GM12878 (cell line): ENCODE measurements at regions not wholly inside any gene's neighbourhood (a gene's known extent, or its start where the extent isn't known, plus 50 kb on each side); places are given as distances from the start of the nearest gene placed in this dataset.

Experiments used
- ATAC-seq: fragments of 200-7000 bp; cut with Tn5 transposase; 3 replicates; pipeline ENCODE4 v1.9.1; 2020; ENCODE audit warnings: mild to moderate bottlenecking, moderate library complexity
- BruUV-seq: library from RNA; stranded (reverse); fragments of 400-500 nt; replicated peaks from 2 replicates; lab custom pipeline; 2021; lab: Mats Ljungman, UMichigan
- CTCF ChIA-PET: fragments of 300-600 bp; sonication (Branson Sonifier 250); formaldehyde crosslinking; extraction: SDS; loops from one replicate; lab custom pipeline; 2021; ENCODE audit warnings: inconsistent platforms; lab: Yijun Ruan, JAX
- POLR2A ChIA-PET: fragments of 350-600 bp; formaldehyde crosslinking; extraction: SDS; loops from one replicate; lab custom pipeline; 2021; ENCODE audit warnings: inconsistent platforms; lab: Charles Lee
- RAD21 ChIA-PET: fragments of 300-600 bp; sonication (Branson Sonifier 250); formaldehyde crosslinking; loops from one replicate; lab custom pipeline; 2023; ENCODE audit warnings: antibody characterized with exemption; ENCODE audit not compliant: unreplicated experiment; lab: Charles Lee
- SMC1A ChIA-PET: fragments of 300-600 bp; sonication (Branson Sonifier 250); formaldehyde crosslinking; loops from one replicate; lab custom pipeline; 2023; ENCODE audit not compliant: unreplicated experiment, uncharacterized antibody; lab: Charles Lee
- DNase-seq: peaks from one replicate; pipeline ENCODE4 v3.0.0-alpha.2; 2011; ENCODE audit warnings: low read depth, low spot score
- FAIRE-seq: peaks from 3 replicates; lab custom pipeline; 2011; peaks lifted over from hg19 to GRCh38; lab: Jason Lieb, UNC
- H2AFZ ChIP-seq: 2 replicates; pipeline ENCODE4 v1.6.0; 2011; ENCODE audit warnings: low read depth, low read length, control low read depth; ENCODE audit not compliant: control insufficient read depth
- H3K27ac ChIP-seq: 2 replicates; pipeline ENCODE4 v1.5.1; 2011; ENCODE audit warnings: control low read depth; ENCODE audit not compliant: control insufficient read depth, insufficient read depth
- H3K27me3 ChIP-seq, 2 experiments: replicated peaks in 1 of 2; 2 replicates each; pipeline versions ENCODE4 v1.6.0 to v1.6.1; 2011; ENCODE audit warnings: low read length in 1 of 2; ENCODE audit not compliant: control insufficient read depth in 2 of 2, insufficient read depth in 2 of 2
- H3K36me3 ChIP-seq, 2 experiments: 2 replicates each; pipeline ENCODE4 v1.5.1; 2011; ENCODE audit warnings: low read length in 1 of 2; ENCODE audit not compliant: control insufficient read depth in 2 of 2, insufficient read depth in 2 of 2
- H3K4me1 ChIP-seq: 2 replicates; pipeline ENCODE4 v1.6.1; 2011; ENCODE audit warnings: mild to moderate bottlenecking, low read length, moderate library complexity, mixed read lengths; ENCODE audit not compliant: control insufficient read depth, insufficient read depth
- H3K4me2 ChIP-seq: 2 replicates; pipeline ENCODE4 v1.6.0; 2011; ENCODE audit warnings: control low read depth; ENCODE audit not compliant: control insufficient read depth, insufficient read depth
- H3K4me3 ChIP-seq: fragments of 200-600 bp; sonication (generic); 2 replicates; pipeline ENCODE4 v1.5.1; 2016
- H3K79me2 ChIP-seq: 2 replicates; pipeline ENCODE4 v1.6.0; 2011; ENCODE audit warnings: low read length; ENCODE audit not compliant: control insufficient read depth, insufficient read depth
- H3K9ac ChIP-seq: 2 replicates; pipeline ENCODE4 v1.8.0; 2011; ENCODE audit warnings: low read length, control low read depth, mixed read lengths; ENCODE audit not compliant: control insufficient read depth, insufficient read depth
- H3K9me3 ChIP-seq: replicated peaks from 3 replicates; pipeline ENCODE4 v1.5.1; 2011; ENCODE audit warnings: mild to moderate bottlenecking, low read length; ENCODE audit not compliant: control insufficient read depth, insufficient read depth
- H4K20me1 ChIP-seq: 2 replicates; pipeline ENCODE4 v1.6.0; 2011; ENCODE audit not compliant: control insufficient read depth, insufficient read depth
- BCL3 ChIP-seq: IDR thresholded peaks from 2 replicates; pipeline ENCODE4 v1.6.1; 2011; ENCODE audit warnings: borderline replicate concordance, low read depth, mild to moderate bottlenecking, moderate library complexity, low read length; ENCODE audit not compliant: insufficient read depth, poor library complexity, severe bottlenecking
- CBX5 ChIP-seq: sonication (generic); IDR thresholded peaks from 2 replicates; pipeline ENCODE4 v1.6.1; 2016; ENCODE audit warnings: low read depth, moderate library complexity, mild to moderate bottlenecking, inconsistent platforms
- CEBPZ ChIP-seq: fragments of 150-350 bp; IDR thresholded peaks from 2 replicates; pipeline ENCODE4 v1.6.1; 2016; ENCODE audit warnings: low read depth, low read length
- FOXM1 ChIP-seq: IDR thresholded peaks from 2 replicates; pipeline ENCODE4 v1.6.1; 2012; ENCODE audit warnings: low read depth, mild to moderate bottlenecking, inconsistent platforms, low read length, moderate library complexity
- GATAD2B ChIP-seq: fragments of 450-650 bp; conservative IDR thresholded peaks from 2 replicates; pipeline ENCODE4 v1.6.1; 2017; ENCODE audit warnings: low read depth, mild to moderate bottlenecking, moderate library complexity
- JUND ChIP-seq: IDR thresholded peaks from 2 replicates; pipeline ENCODE4 v1.6.1; 2012; ENCODE audit warnings: low read depth, mild to moderate bottlenecking, low read length, improper control_type of control experiment, moderate library complexity
- KLF5 ChIP-seq: fragments of 450-650 bp; IDR thresholded peaks from 2 replicates; pipeline ENCODE4 v1.6.1; 2014; ENCODE audit warnings: mild to moderate bottlenecking; ENCODE audit not compliant: partially characterized antibody
- MXI1 ChIP-seq: fragments of 150-350 bp; IDR thresholded peaks from 2 replicates; pipeline ENCODE4 v1.6.1; 2011; ENCODE audit warnings: low read depth, mild to moderate bottlenecking, inconsistent platforms, low read length, improper control_type of control experiment
- PML ChIP-seq: IDR thresholded peaks from 2 replicates; pipeline ENCODE4 v1.6.1; 2012; ENCODE audit warnings: low read length, inconsistent platforms
- POLR2A ChIP-seq: IDR thresholded peaks from 2 replicates; pipeline ENCODE4 v1.6.1; 2011; ENCODE audit warnings: low read depth, mild to moderate bottlenecking, low read length
- RFX5 ChIP-seq: IDR thresholded peaks from 2 replicates; pipeline ENCODE4 v1.6.1; 2011; ENCODE audit warnings: low read depth, low read length, improper control_type of control experiment
- SREBF1 ChIP-seq: IDR thresholded peaks from 2 replicates; pipeline ENCODE4 v1.6.1; 2012; ENCODE audit warnings: mild to moderate bottlenecking, low read length
- SUPT20H ChIP-seq: IDR thresholded peaks from 2 replicates; pipeline ENCODE4 v1.6.1; 2011; ENCODE audit warnings: low read depth, mild to moderate bottlenecking, low read length, moderate library complexity, borderline replicate concordance; ENCODE audit not compliant: control insufficient read depth
- TAF1 ChIP-seq: IDR thresholded peaks from 2 replicates; pipeline ENCODE4 v1.6.1; 2011; ENCODE audit warnings: mild to moderate bottlenecking, low read depth, low read length, borderline replicate concordance
- ZBTB4 ChIP-seq: fragments of 450-650 bp; formaldehyde crosslinking; IDR thresholded peaks from 2 replicates; pipeline ENCODE4 v1.4.0; 2022; ENCODE audit warnings: mild to moderate bottlenecking, moderate library complexity
- WGBS: methylation state at CpG from one replicate; pipeline ENCODE4 v1.1.6; 2016; ENCODE audit warnings: low lambda C conversion rate; ENCODE audit not compliant: insufficient replicate concordance, insufficient coverage; ENCODE audit errors: missing lambda C conversion rate; 5-methylcytosine and 5-hydroxymethylcytosine counted together
- in situ Hi-C: fragments of 300-500 bp; cut with MboI; formaldehyde crosslinking; loops from 9 replicates; pipeline ENCODE4 v1.14.3; 2018; ENCODE audit warnings: mixed read lengths
- intact Hi-C: fragments of 100-400 bp; cut with micrococcal nuclease; formaldehyde crosslinking; loops from one replicate; pipeline ENCODE4 v1.14.2; 2022; ENCODE audit not compliant: unreplicated experiment

GRCh38 chr11:23759489-23759888 lies 737.4 kb upstream of the LUZP2 start:
- ChIA-PET SMC1A (interaction anchor here (0.9 kb wide), 1 partner anchor 34 kb away, joined by 3 read pairs; no protein-coding TSS in a partner anchor), CTCF (interaction anchor here (0.6 kb wide), 1 partner anchor 63 kb away, joined by 3 read pairs; no protein-coding TSS in a partner anchor), RAD21 (no interaction called here), POLR2A (no interaction called here)
- no peak overlapping the region for H3K4me2 ChIP-seq
- DNase-seq (no peak), ATAC-seq (no peak), FAIRE-seq (no peak)
- no peaks in the 10 kb centered on the region for H3K79me2 ChIP-seq
- no peaks in the 10 kb centered on the region for H3K27me3 ChIP-seq
- no peak overlapping the region for H2AFZ ChIP-seq
- H3K36me3 ChIP-seq = no peaks in the 10 kb centered on the region
- no peak overlapping the region for H3K27ac ChIP-seq
- H3K4me3 ChIP-seq = no peak overlapping the region
- H3K4me1 ChIP-seq = no peaks in the 10 kb centered on the region
- intact Hi-C loops = no loop called here
- H3K9ac ChIP-seq = no peak overlapping the region
- WGBS = 20% methylated on average over 2 of the region's 2 CpGs
- no TSS peak for BruUV-seq
- H4K20me1 ChIP-seq = no peaks in the 10 kb centered on the region
- no peaks in the 10 kb centered on the region for H3K9me3 ChIP-seq
- TF ChIP-seq KLF5 = no peak
- TF ChIP-seq TAF1 = no peak
- no peak for TF ChIP-seq SUPT20H
- TF ChIP-seq CEBPZ = no peak
- TF ChIP-seq ZBTB4 = no peak
- no peak for TF ChIP-seq CBX5
- TF ChIP-seq BCL3 = no peak
- TF ChIP-seq GATAD2B = no peak
- TF ChIP-seq RFX5 = no peak
- no peak for TF ChIP-seq MXI1
- TF ChIP-seq SREBF1 = no peak
- TF ChIP-seq JUND = no peak
- TF ChIP-seq FOXM1 = no peak
- TF ChIP-seq PML = no peak
- TF ChIP-seq POLR2A = no peak
- TF ChIP-seq, all 136 proteins: peak for 0
- in situ Hi-C loops = no loop called here
